ENCODE measurements at regions not wholly inside any gene's neighbourhood (a gene's known extent, or its start where the extent isn't known, plus 50 kb on each side); places are given as distances from the start of the nearest gene placed in this dataset.
"Not testable (repeated sequence)": the region's sequence is repeated elsewhere in the genome, so short reads cannot be mapped to it uniquely, and the experiment has no call there.

GRCh38 chr1:73676186-73676585, 521.8 kb downstream of the LRRIQ3 start:
- peaks cover 0 to 3% (median 0%) of the 10 kb centered on the region in 11 donors for H3K9me3 Mint-ChIP-seq
- intact Hi-C loops (cut with micrococcal nuclease), result no loop called here
- POLR2A ChIA-PET, result no interaction called here
- no peak overlapping the region for H3K27ac Mint-ChIP-seq
- no peaks in the 10 kb centered on the region for H3K27me3 Mint-ChIP-seq
- no peak overlapping the region for H3K4me3 ChIP-seq (ENCODE audit: low read length)
- H3K4me1 Mint-ChIP-seq, result no peaks in the 10 kb centered on the region
- no peaks in the 10 kb centered on the region for H3K9me3 ChIP-seq (ENCODE audit: control insufficient read depth in 2 of 3, low read length in 3 of 3)
- ATAC-seq (no peak), DNase-seq (no peak)
- CTCF ChIA-PET, result no interaction called here
- no peaks in the 10 kb centered on the region for H3K36me3 Mint-ChIP-seq
- H3K27ac ChIP-seq (ENCODE audit: low read depth, low read length), result no peak overlapping the region
- H3K27me3 ChIP-seq (ENCODE audit: control insufficient read depth in 2 of 2, insufficient read depth in 2 of 2, low read length in 2 of 2), result no peaks in the 10 kb centered on the region
- H3K36me3 ChIP-seq (ENCODE audit: control insufficient read depth in 2 of 3, insufficient read depth in 3 of 3, low read length in 3 of 3), result no peaks in the 10 kb centered on the region
- no peaks in the 10 kb centered on the region for H3K4me1 ChIP-seq (ENCODE audit: control insufficient read depth in 2 of 2, insufficient read depth in 2 of 2, low read length in 2 of 2)
- H3K4me3 Mint-ChIP-seq, result no peak overlapping the region

- H3K27me3 ChIP-seq (ENCODE audit: control insufficient read depth in 2 of 2, insufficient read depth in 2 of 2, low read length in 2 of 2), result no peaks in the 10 kb centered on the region
- peaks cover 0 to 3% (median 0%) of the 10 kb centered on the region in 11 donors for H3K9me3 Mint-ChIP-seq
- H3K27ac ChIP-seq (ENCODE audit: low read depth, low read length), result no peak overlapping the region
- no peak overlapping the region for H3K4me3 Mint-ChIP-seq
- no peaks in the 10 kb centered on the region for H3K27me3 Mint-ChIP-seq
- no peaks in the 10 kb centered on the region for H3K36me3 Mint-ChIP-seq
- H3K4me1 ChIP-seq (ENCODE audit: control insufficient read depth in 2 of 2, insufficient read depth in 2 of 2, low read length in 2 of 2), result no peaks in the 10 kb centered on the region
- H3K4me3 ChIP-seq (ENCODE audit: low read length), result no peak overlapping the region
- ChIA-PET POLR2A (no interaction called here), CTCF (interaction anchor here (0.5 kb wide), 1 partner anchor 17 kb away, joined by 3 read pairs; no protein-coding TSS in a partner anchor)
- intact Hi-C loops (cut with micrococcal nuclease), result no loop called here
- ATAC-seq, result no peak
- H3K9me3 ChIP-seq (ENCODE audit: control insufficient read depth in 2 of 3, low read length in 3 of 3), result no peaks in the 10 kb centered on the region
- no peak for DNase-seq
- no peaks in the 10 kb centered on the region for H3K36me3 ChIP-seq (ENCODE audit: control insufficient read depth in 2 of 3, insufficient read depth in 3 of 3, low read length in 3 of 3)
- no peaks in the 10 kb centered on the region for H3K4me1 Mint-ChIP-seq
- H3K27ac Mint-ChIP-seq, result no peak overlapping the region
Observed at GRCh38 chr1:73674945-73675561, 522.9 kb downstream of the LRRIQ3 start.

- Histone ChIP-seq H3K36me3 (ENCODE audit: control insufficient read depth in 2 of 3, insufficient read depth in 3 of 3, low read length in 3 of 3) (no peaks in the 10 kb centered on the region), H3K9me3 (ENCODE audit: control insufficient read depth in 2 of 3, low read length in 3 of 3) (no peaks in the 10 kb centered on the region), H3K27me3 (ENCODE audit: control insufficient read depth in 2 of 2, insufficient read depth in 2 of 2, low read length in 2 of 2) (no peaks in the 10 kb centered on the region), H3K4me1 (ENCODE audit: control insufficient read depth in 2 of 2, insufficient read depth in 2 of 2, low read length in 2 of 2) (no peaks in the 10 kb centered on the region), H3K4me3 (ENCODE audit: low read length) (no peak overlapping the region), H3K27ac (ENCODE audit: low read depth, low read length) (no peak overlapping the region)
- H3K27me3 Mint-ChIP-seq, result no peaks in the 10 kb centered on the region
- no peak overlapping the region for H3K27ac Mint-ChIP-seq
- POLR2A ChIA-PET, result no interaction called here
- ATAC-seq (no peak), DNase-seq (no peak)
- intact Hi-C loops (cut with micrococcal nuclease), result no loop called here
- peaks cover 0 to 4% (median 0%) of the 10 kb centered on the region in 11 donors for H3K9me3 Mint-ChIP-seq
- no peak overlapping the region for H3K4me3 Mint-ChIP-seq
- CTCF ChIA-PET, result no interaction called here
- H3K36me3 Mint-ChIP-seq, result no peaks in the 10 kb centered on the region
- H3K4me1 Mint-ChIP-seq, result no peaks in the 10 kb centered on the region
Observed at GRCh38 chr1:73673971-73674370, 524.0 kb downstream of the LRRIQ3 start.

- no peaks in the 10 kb centered on the region for H3K4me1 ChIP-seq (ENCODE audit: control insufficient read depth in 2 of 2, insufficient read depth in 2 of 2, low read length in 2 of 2)
- no peak overlapping the region for H3K27ac ChIP-seq (ENCODE audit: low read depth, low read length)
- H3K27me3 ChIP-seq (ENCODE audit: control insufficient read depth in 2 of 2, insufficient read depth in 2 of 2, low read length in 2 of 2), result no peaks in the 10 kb centered on the region
- no peak for ATAC-seq
- H3K9me3 ChIP-seq (ENCODE audit: control insufficient read depth in 2 of 3, low read length in 3 of 3), result no peaks in the 10 kb centered on the region
- Mint-ChIP-seq H3K27ac (no peak overlapping the region), H3K9me3 (peaks cover 0 to 10% (median 0%) of the 10 kb centered on the region in 11 donors), H3K36me3 (no peaks in the 10 kb centered on the region), H3K4me3 (no peak overlapping the region), H3K27me3 (no peaks in the 10 kb centered on the region), H3K4me1 (no peaks in the 10 kb centered on the region)
- ChIA-PET CTCF (no interaction called here), POLR2A (no interaction called here)
- no peak for DNase-seq
- intact Hi-C loops (cut with micrococcal nuclease), result no loop called here
- H3K4me3 ChIP-seq (ENCODE audit: low read length), result no peak overlapping the region
- H3K36me3 ChIP-seq (ENCODE audit: control insufficient read depth in 2 of 3, insufficient read depth in 3 of 3, low read length in 3 of 3), result no peaks in the 10 kb centered on the region
Observed at GRCh38 chr1:73671530-73671929, 526.4 kb downstream of the LRRIQ3 start.

GRCh38 chr1:73667959-73668358, 530.0 kb downstream of the LRRIQ3 start:
- intact Hi-C loops (cut with micrococcal nuclease); H3K27ac Mint-ChIP-seq; H3K27me3 Mint-ChIP-seq; H3K4me3 ChIP-seq (ENCODE audit: low read length); H3K36me3 ChIP-seq (ENCODE audit: control insufficient read depth in 2 of 3, insufficient read depth in 3 of 3, low read length in 3 of 3); POLR2A ChIA-PET; DNase-seq; H3K27ac ChIP-seq (ENCODE audit: low read depth, low read length); H3K36me3 Mint-ChIP-seq; H3K4me1 ChIP-seq (ENCODE audit: control insufficient read depth in 2 of 2, insufficient read depth in 2 of 2, low read length in 2 of 2); H3K9me3 ChIP-seq (ENCODE audit: control insufficient read depth in 2 of 3, low read length in 3 of 3); H3K27me3 ChIP-seq (ENCODE audit: control insufficient read depth in 2 of 2, insufficient read depth in 2 of 2, low read length in 2 of 2); H3K4me3 Mint-ChIP-seq; ATAC-seq; H3K4me1 Mint-ChIP-seq; CTCF ChIA-PET: not testable (repeated sequence)
- peaks cover 0 to 10% (median 0%) of the 10 kb centered on the region in 11 donors for H3K9me3 Mint-ChIP-seq

GRCh38 chr1:73662526-73662925, 535.5 kb downstream of the LRRIQ3 start:
- H3K4me3 Mint-ChIP-seq, result no peak overlapping the region
- Histone ChIP-seq H3K36me3 (ENCODE audit: control insufficient read depth in 2 of 3, insufficient read depth in 3 of 3, low read length in 3 of 3) (no peaks in the 10 kb centered on the region), H3K27ac (ENCODE audit: low read depth, low read length) (no peak overlapping the region), H3K4me3 (ENCODE audit: low read length) (no peak overlapping the region), H3K4me1 (ENCODE audit: control insufficient read depth in 2 of 2, insufficient read depth in 2 of 2, low read length in 2 of 2) (no peaks in the 10 kb centered on the region), H3K9me3 (ENCODE audit: control insufficient read depth in 2 of 3, low read length in 3 of 3) (peaks cover 0 to 3% (median 0%) of the 10 kb centered on the region in 3 experiments), H3K27me3 (ENCODE audit: control insufficient read depth in 2 of 2, insufficient read depth in 2 of 2, low read length in 2 of 2) (no peaks in the 10 kb centered on the region)
- no peak overlapping the region for H3K27ac Mint-ChIP-seq
- no peaks in the 10 kb centered on the region for H3K4me1 Mint-ChIP-seq
- H3K9me3 Mint-ChIP-seq, result peaks cover 0 to 13% (median 4%) of the 10 kb centered on the region in 11 donors
- H3K27me3 Mint-ChIP-seq, result no peaks in the 10 kb centered on the region
- ChIA-PET CTCF (no interaction called here), POLR2A (no interaction called here)
- peaks cover 0 to 4% (median 0%) of the 10 kb centered on the region in 5 donors for H3K36me3 Mint-ChIP-seq
- DNase-seq (no peak), ATAC-seq (no peak)
- intact Hi-C loops (cut with micrococcal nuclease), result no loop called here

GRCh38 chr1:73659136-73659535, 538.8 kb downstream of the LRRIQ3 start:
- H3K4me1 Mint-ChIP-seq, result no peaks in the 10 kb centered on the region
- Histone ChIP-seq H3K36me3 (ENCODE audit: control insufficient read depth in 2 of 3, insufficient read depth in 3 of 3, low read length in 3 of 3) (no peaks in the 10 kb centered on the region), H3K27ac (ENCODE audit: low read depth, low read length) (no peak overlapping the region), H3K9me3 (ENCODE audit: control insufficient read depth in 2 of 3, low read length in 3 of 3) (peaks cover 0 to 3% (median 0%) of the 10 kb centered on the region in 3 experiments), H3K27me3 (ENCODE audit: control insufficient read depth in 2 of 2, insufficient read depth in 2 of 2, low read length in 2 of 2) (no peaks in the 10 kb centered on the region), H3K4me3 (ENCODE audit: low read length) (no peak overlapping the region), H3K4me1 (ENCODE audit: control insufficient read depth in 2 of 2, insufficient read depth in 2 of 2, low read length in 2 of 2) (no peaks in the 10 kb centered on the region)
- H3K27me3 Mint-ChIP-seq, result no peaks in the 10 kb centered on the region
- ATAC-seq (no peak), DNase-seq (no peak)
- POLR2A ChIA-PET, result no interaction called here
- no peaks in the 10 kb centered on the region for H3K36me3 Mint-ChIP-seq
- H3K4me3 Mint-ChIP-seq, result no peak overlapping the region
- intact Hi-C loops (cut with micrococcal nuclease), result no loop called here
- H3K9me3 Mint-ChIP-seq, result peaks cover 0 to 13% (median 3%) of the 10 kb centered on the region in 11 donors
- CTCF ChIA-PET, result no interaction called here
- H3K27ac Mint-ChIP-seq, result no peak overlapping the region
